ENCODE measurements at regions not wholly inside any gene's neighbourhood (a gene's known extent, or its start where the extent isn't known, plus 50 kb on each side); places are given as distances from the start of the nearest gene placed in this dataset.
A peak's percentile ranks its signal among the peaks of the same experiment; 100 is the strongest.
"Not testable (repeated sequence)": the region's sequence is repeated elsewhere in the genome, so short reads cannot be mapped to it uniquely, and the experiment has no call there.

- FAIRE-seq = no peak
Measured at GRCh38 chr14:30445011-30445793, 113.8 kb upstream of the G2E3 start.

GRCh38 chr14:30445852-30446251 lies 113.1 kb upstream of the G2E3 start:
- FAIRE-seq = no peak

- no peak for FAIRE-seq
Measured at GRCh38 chr14:30450631-30451545, 108.1 kb upstream of the G2E3 start.

- FAIRE-seq = peak; percentile 82
Measured at GRCh38 chr14:30456296-30456695, 102.7 kb upstream of the G2E3 start.

- FAIRE-seq = no peak
Measured at GRCh38 chr14:30462358-30462757, 96.6 kb upstream of the G2E3 start.

GRCh38 chr14:30464481-30464880 lies 94.5 kb upstream of the G2E3 start:
- no peak for FAIRE-seq

- FAIRE-seq = no peak
Measured at GRCh38 chr14:30468354-30468753, 90.6 kb upstream of the G2E3 start.

GRCh38 chr14:30471980-30472379 lies 87.0 kb upstream of the G2E3 start:
- FAIRE-seq = no peak

- not testable (repeated sequence) for FAIRE-seq
Measured at GRCh38 chr14:30473846-30474696, 84.9 kb upstream of the G2E3 start.

GRCh38 chr14:30482276-30482675 lies 76.7 kb upstream of the G2E3 start:
- FAIRE-seq = no peak

GRCh38 chr14:30484201-30484600 lies 74.8 kb upstream of the G2E3 start:
- no peak for FAIRE-seq

GRCh38 chr14:30484976-30485375 lies 74.0 kb upstream of the G2E3 start:
- FAIRE-seq = no peak

- no peak for FAIRE-seq
Measured at GRCh38 chr14:30496852-30497251, 62.1 kb upstream of the G2E3 start.

GRCh38 chr14:30499358-30499757 lies 59.6 kb upstream of the G2E3 start:
- FAIRE-seq = no peak

GRCh38 chr14:30500222-30500621 lies 58.7 kb upstream of the G2E3 start:
- FAIRE-seq = no peak

- no peak for FAIRE-seq
Measured at GRCh38 chr14:30507209-30507608, 51.7 kb upstream of the G2E3 start.
